Stimulated activated CD4-positive, alpha-beta T cell treated with anti-CD3 and anti-CD28 coated beads, Interleukin-15, amount 100 ng/mL, for 48 hours (primary cell): ENCODE measurements at regions not wholly inside any gene's neighbourhood (a gene's known extent, or its start where the extent isn't known, plus 50 kb on each side); places are given as distances from the start of the nearest gene placed in this dataset.
A peak's percentile ranks its signal among the peaks of the same experiment; 100 is the strongest.

Experiments used
- DNase-seq, 2 donors: peaks; one replicate each; pipeline ENCODE4 v3.0.0-alpha.2; 2020; ENCODE audit warnings: low read depth in 2 of 2

GRCh38 chr6:142679907-142680700 is 264.9 kb downstream of the HIVEP2 start:
- DNase-seq: peak; percentile 22 to 33

DNA sequence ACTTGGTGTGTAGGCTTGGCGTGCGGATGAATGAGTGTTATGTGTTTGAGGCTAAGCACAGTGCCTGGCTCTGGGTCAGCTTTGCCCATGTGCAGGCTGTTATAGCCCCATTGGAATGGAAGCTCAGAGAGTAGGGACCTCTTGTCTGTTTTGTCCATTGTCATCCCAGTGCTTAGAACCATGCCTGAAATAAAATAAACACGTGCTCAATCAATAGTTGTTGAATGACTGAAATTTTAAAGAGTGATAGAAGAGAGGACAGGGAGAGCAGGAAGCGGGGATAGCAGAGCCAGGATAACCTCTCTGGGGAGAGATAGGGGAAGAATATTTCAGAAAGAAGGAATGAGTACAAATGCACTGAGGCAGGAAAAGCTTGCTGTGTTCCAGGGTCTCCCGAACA is 263.9 kb downstream of the HIVEP2 start:
- no peak for DNase-seq

DNA sequence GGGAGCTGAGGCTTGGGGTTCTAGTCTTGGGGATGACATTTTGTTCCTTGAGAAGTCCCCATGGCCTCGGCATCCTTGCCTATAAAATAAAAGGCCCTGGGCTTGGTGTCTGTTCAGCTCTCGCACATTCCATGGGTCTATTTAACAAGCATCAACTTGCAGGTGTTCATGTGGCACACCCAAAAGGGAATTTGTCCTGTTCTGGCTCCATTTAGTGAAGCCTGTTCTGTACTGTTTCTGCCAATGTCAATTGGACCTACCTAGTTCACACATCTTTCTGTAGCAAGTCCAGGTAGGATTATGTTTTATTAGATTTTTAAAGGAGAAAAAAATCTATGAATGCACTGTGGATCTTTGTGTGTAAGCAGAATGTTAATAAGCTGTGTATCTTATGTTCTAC is 262.0 kb downstream of the HIVEP2 start:
- DNase-seq: no peak

DNA sequence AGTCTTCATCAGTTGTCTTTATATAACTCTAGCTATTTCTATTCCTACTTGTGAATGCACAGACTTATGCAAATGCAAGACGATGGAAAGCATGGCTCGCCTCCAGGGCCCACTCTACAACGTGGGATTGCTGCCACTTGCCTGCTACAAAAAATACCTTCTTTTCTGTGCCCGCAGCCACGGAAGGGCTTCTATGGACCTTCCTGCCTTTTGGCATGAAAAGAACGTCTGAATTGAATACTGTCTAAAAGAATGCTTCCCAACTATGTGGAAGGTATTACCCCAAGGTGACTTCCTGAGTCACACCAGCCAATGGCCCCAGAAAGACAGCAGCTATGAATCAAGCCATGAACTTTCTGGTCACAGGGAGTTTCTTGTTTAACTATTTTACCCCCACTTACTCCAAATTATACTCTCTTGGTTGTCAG is 261.2 kb downstream of the HIVEP2 start:
- no peak for DNase-seq

DNA sequence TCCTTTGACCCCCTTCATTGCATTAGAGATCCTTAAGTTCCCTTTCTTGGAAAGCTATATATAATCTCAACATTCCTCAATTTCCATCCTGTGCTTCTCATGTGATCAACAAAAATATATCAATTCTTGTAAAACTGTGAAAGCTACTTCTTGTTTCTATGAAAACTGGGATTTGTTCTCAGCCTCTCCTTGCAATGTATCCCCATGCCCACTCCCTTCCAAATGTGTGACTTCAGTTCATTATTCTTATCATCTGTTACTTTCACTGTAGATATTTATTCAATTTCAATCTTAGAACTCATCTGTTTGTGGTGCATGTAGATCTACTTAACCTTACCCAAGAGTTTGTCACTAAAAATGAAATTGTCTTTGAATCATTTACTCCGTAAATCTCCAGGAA is 260.6 kb downstream of the HIVEP2 start:
- no peak for DNase-seq

DNA sequence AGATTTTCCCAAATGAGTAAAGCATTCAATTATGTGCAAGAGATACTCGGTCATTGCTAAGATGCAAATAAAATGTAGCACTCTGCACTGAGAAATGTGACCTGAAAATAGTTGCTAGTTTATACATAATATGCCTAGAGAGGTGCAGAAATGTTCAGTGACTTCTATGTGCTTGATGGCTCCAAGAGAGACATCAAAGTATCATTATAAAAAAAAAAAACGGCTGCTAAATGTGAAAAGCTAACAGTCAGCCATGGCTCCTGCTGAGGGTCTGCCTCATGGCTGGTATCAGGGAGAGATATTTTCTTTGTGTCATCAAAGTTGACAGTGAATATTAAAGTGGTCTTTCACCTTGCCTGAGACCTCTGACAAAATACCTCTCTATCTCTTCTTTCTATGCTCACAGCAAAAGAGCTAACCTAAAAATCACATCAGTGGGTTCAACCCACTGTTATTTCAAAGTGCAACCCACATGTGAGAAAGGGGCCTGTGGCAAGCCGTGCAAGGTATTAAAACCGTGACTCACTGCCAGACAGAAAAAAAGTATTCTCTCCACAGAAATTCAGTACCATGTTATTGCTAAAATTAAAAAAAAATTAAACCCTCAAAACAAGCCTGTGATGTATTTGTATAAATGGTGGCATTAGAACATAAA is 259.0 kb downstream of the HIVEP2 start:
- DNase-seq: no peak

DNA sequence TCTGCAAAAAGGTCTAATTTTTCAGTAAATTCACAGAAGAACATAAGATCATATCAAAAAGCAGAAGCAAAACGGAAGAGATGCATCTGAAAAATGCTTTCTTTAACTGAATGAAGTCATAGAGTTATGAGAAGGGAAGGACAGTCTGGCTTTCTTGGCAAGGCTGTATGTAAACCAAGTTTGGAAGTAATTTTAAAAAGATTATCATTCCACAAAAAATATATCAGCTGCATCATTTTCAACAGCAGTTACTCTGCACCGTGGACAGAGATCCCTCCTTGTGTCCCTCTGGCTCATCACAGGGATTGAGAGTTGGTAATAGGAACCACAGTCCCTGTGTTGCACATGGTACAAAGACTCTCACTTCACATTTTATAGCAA is 258.5 kb downstream of the HIVEP2 start:
- DNase-seq: no peak

- peak; percentile 20 to 47 for DNase-seq
Observed at GRCh38 chr6:142692942-142693341, 252.0 kb downstream of the HIVEP2 start.

DNA sequence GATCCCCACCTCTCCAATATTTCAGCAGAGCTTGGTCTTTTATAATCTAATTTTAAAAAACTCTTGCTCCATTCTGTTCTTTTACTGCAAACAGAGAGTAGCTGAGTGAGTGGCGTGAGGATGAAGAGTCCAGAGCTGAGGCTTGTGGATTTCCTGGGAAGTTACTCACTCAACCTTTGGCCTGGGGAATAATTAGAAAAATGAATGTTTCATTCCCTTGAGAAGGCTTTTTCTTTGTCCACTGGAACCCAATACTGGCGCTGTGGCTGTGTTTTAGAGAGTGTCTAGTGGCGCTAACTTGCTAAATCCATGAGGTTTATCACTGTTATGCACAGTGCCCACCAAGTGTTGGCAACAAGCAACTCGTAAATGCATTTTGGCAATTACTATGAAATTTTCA is 251.5 kb downstream of the HIVEP2 start:
- DNase-seq: no peak

DNA sequence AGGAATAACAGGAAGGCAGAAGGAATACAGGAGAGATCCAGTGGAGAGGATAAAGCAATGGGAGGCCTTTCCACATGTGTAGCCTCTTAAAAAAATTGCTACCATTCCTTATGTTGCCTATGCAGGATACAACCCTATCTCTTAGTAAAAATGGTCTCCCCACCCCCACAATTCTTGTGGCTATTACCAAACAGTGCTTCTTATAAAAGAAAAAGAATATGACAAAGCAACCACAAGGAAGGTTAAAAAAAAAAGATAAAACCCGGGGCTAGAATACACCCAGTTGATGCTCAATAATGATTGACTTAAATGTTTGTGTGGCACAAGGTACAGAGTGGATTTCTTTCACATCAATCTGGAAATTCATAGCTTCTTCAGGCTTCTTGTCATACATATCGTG is 250.9 kb downstream of the HIVEP2 start:
- DNase-seq: no peak

DNA sequence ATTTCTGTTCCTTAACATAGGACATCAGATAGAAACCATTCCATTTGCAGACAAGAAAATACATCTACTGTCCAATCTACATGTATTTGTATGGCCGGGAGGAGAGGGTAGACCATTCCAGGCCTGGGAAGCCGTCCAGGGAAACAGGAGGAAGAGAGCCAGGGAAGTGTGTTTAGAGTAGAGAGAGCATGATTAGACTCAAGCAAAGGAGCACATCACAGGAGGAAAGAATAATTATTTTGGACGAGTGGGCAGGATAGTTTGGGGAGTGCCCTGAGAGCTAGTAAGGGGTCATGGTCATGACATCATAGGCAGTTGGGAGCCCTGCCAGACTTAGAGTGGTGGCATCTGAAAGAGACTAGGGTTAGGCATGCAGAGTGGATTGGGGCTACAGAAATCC is 250.0 kb downstream of the HIVEP2 start:
- DNase-seq: no peak

DNA sequence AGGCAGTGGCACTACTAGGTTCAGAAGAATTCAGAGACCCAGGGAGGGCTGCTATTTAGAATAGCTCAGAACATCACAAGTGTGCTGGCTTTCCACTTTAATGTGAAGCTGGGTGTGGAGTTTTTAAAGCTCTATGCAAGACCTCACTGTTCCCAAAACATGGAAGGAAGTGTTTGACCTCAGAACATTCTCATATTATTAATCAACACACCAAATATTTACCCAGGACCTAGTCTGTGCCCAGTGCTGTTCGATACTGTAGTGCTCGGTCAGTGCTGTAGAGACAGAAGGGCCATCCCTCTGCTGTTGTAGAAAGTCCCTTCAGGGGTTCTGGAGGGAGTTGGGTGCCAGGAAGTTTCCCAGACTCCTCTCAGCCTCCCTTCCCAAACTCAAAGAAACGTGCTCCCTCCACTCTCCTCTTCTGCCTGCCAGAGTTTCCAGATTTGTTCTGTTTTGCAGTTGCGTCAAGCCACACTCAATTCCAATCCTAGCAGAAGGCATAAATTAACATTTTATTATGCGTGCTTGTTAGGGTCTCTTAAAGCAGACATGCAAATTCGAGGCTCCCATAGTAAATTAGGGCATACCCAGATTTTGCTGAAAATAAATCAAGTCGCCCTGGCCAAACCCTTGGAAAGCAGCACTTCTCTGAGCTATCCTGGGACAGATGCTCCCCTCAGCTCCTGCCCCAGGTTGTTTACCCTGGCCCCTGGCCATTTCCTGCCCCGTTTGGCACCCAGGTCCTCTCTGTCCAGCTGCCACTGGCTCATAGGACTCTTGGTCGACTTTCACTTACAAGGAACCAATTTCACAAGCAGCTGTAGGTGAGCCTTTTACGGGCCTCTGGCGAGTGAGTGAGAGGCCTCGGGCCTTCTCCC is 248.6 kb downstream of the HIVEP2 start:
- DNase-seq: no peak

DNA sequence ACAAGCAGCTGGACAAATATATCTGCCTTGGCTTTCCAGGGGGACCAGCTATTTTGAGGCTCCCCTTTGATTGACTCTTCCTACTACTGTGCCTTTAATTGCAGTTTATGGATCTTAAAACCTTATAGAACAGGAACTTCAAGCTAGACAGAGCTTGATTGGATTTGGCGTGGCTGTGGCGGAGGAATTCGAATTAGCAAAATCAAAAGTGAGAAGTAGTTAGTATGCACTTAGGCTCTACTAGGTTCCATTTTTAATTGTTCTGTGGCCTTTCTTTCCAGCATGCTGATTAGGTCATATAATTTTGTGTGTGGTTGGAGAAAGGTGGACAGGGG is 248.0 kb downstream of the HIVEP2 start:
- DNase-seq: no peak

DNA sequence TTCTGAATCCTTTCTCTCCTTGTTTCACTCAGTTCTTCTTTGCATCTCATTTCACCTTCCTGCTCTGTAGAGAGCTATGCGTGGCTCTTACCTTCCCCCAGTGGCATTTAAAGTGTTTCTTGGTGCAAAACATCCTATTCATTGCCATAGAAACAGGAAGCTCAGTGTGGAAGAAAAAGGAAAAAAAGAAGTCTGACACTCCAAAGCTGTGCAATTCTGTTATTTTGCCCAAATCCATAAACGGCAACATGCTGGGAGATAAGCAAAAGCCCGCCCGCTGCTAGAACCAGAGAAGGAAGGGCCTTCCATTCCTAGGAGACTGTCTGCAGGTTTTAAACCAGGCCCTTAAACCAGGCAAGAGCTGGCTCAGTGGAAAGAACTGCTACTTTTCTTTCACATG is 247.1 kb downstream of the HIVEP2 start:
- DNase-seq: no peak

GRCh38 chr6:142698751-142699150 is 246.2 kb downstream of the HIVEP2 start:
- no peak for DNase-seq

- DNase-seq: no peak
Observed at GRCh38 chr6:142699391-142699790, 245.6 kb downstream of the HIVEP2 start.

GRCh38 chr6:142700032-142700431 is 244.9 kb downstream of the HIVEP2 start:
- no peak for DNase-seq

- DNase-seq: no peak
Observed at GRCh38 chr6:142700671-142701312, 244.2 kb downstream of the HIVEP2 start.
